NCI-H510A treated with DMSO at 0.1 percent for 48 hours (cell line): ENCODE measurements at regions not wholly inside any gene's neighbourhood (a gene's known extent, or its start where the extent isn't known, plus 50 kb on each side); places are given as distances from the start of the nearest gene placed in this dataset.
"Not testable (repeated sequence)": the region's sequence is repeated elsewhere in the genome, so short reads cannot be mapped to it uniquely, and the experiment has no call there.

Source experiments
- DNase-seq: peaks from one replicate; lab custom pipeline; 2025; lab: John Stamatoyannopoulos, UW

DNA sequence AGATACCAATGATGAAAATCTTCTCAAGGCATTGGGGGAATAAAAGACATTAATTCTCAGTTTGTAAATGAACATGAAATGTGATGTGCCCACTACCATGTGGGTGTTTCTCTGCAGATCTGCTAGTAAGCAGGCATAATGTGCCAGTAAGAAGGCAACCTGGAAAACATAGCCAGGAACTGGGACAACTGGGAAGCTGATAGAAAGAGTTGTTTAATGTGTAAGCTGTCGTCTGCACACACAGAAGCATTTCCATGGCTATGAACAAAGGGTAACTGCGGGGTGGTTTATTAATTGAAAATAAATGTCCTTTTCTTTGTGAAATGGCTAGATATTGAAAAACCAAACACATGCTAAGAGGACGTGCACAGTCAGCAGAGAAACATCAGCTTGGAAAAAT, 52.0 kb downstream of the ZC3H11B start:
- no peak for DNase-seq

DNA sequence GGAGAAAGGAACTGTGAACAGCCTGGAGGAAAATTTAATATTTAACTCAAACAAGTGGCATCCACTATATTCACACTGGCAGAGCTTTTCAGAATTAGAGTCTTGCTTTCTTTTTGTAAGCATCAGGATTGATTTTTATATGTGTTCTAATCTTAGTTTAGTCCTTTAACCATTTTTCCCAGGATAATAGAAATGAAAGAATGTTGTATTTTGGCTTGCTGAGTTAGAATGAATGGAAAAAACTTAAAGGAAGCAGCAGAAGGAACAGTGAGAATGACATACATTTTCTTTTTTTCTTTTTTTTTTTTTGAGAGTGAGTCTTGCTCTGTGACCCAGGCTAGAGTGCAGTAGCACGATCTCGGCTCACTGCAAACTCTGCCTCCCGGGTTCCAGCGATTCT, 53.0 kb downstream of the ZC3H11B start:
- DNase-seq: no peak

- no peak for DNase-seq
Observed at GRCh38 chr1:219555806-219556205, 57.1 kb downstream of the ZC3H11B start.

DNA sequence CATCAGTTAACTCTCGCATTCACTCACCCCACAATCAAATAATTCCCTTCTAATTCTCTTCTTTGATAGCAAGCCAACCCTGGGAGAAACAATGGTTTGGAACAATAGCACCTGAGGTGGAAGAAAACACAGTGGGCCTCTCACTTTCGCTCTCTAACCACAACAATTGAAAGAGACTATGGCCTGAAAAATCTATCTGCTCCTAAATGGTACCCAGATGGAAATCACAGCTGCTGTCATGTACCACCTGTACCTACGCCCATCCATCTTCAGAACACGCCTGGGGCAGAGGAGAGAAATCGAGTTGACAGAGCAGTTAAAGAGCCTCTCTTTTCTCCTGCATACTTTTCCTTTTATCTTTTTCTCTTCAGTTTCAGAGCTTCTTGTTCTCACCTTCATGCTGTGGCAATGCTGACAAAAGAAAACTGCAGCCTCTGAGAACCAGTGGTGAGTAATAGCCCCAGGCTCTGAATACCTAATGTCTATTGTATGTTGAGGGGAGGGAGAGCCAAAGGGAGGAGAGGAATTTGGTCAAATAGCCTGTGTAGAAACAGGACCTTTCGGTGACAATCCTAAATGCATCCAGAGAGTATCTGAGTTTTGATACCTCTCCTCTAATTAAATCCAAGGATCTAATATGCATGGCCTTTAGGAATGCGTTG, 57.7 kb downstream of the ZC3H11B start:
- no peak for DNase-seq

DNA sequence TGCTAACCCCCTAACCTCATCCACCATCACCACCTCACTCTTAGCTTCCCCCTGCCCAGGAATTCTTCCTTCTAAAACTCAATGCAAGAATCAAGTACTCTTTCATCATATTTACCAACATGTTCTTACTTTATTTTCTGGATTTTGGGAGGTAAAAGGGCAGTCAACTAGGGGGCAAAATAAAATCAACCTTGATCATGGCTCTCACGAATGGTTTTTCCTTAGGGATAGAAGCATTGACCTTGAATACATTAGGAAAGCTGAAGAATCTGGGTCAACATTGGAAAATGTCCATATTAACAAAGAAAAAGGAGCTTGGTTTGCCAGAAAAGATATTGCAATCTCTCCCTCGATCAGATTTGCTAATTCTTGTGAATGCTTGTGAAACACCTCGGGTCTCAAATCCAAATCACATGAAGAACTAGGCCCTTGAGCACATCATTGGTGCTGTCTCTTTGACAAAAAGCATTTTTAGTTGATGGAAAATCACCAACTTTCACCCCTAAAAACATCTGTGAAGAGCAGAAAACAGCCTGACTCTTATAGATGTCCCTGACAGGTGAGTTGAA, 58.9 kb downstream of the ZC3H11B start:
- no peak for DNase-seq

DNA sequence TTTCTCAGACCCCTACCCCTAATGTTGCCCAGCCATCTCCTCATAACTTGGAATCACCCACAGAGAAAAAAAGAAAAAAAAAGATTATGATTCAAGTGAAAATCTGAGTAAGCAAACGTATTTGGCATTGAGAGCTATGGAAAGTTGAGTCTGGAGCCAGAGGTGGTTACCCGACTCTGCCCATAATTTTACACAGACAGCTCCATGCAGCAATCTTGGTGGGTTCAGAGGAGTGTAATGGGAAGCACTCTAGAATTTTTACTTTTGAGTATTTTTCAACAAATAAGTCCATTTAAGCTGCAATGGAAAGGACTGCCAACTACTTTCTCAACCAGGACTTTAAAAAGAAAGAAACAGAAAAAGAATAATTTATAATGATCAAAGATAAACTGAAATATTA, 62.7 kb downstream of the ZC3H11B start:
- DNase-seq: no peak

- no peak for DNase-seq
Observed at GRCh38 chr1:219549215-219549614, 63.7 kb downstream of the ZC3H11B start.

GRCh38 chr1:219548386-219548785, 64.5 kb downstream of the ZC3H11B start:
- DNase-seq: no peak

GRCh38 chr1:219545756-219546155, 67.1 kb downstream of the ZC3H11B start:
- not testable (repeated sequence) for DNase-seq

DNA sequence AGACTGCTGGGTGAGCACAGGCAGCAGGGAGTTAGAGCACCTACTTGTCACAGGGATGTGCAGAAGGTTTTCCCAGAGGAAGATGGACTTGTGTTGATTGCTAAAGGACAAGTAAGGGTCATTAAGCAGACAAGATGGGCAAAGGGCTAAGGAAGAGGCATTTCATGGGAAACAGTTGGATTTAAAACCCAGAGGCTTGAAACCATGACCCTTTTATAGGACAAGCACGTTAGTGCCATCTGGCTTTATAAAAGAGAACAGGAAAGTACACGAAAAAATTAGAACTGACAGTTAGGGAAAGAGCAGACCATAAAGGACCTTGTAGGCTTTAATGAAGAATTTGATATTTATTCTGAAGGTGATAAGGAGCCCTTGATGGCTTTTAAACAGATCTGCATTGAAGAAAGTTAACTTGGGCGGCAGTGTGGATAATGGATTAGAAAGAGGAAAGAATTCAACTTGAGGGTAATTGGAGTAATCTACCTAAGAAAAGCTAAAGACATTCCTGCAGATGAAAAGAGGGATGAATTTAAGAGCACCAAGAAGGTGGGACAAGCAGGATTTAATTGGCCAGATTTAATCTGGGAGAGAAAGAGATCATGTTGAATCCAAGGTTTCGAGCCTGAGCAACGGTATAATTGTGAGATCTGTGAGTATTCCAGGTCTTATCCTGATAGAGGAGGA, 68.6 kb downstream of the ZC3H11B start:
- no peak for DNase-seq

DNA sequence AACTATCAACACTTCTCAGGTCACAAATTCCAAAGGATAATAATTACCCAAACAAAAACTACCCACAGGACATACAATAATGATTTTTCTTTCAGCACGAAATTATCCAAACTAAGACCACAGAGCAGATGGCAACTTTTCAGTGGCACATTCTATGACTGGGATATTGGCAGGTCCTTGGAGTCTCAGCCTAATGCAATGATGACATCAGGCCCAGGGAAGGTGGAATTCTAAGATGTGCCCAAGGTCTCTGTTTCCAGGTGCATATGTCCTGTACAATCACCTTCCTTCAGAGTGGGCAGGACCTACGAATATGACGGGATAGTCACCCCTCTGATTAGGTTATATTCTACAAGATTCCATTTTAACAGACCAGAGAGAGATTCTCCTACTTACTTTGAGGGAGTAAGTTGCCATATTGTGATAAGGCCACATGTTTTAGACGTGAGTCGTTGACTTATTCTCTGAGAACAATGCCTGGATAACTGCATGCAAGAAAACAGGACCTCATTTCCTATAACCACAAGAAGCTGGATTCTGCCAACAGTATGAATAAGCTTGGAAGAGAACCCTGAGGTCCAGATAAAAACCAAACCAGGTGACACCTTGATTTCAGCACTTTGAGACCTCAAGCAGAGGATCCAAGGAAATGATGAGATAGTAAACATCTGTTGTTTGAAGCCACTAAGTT, 69.9 kb downstream of the ZC3H11B start:
- DNase-seq: no peak

- DNase-seq: no peak
Observed at GRCh38 chr1:219541946-219542345, 71.0 kb downstream of the ZC3H11B start.

GRCh38 chr1:219539645-219540254, 73.2 kb downstream of the ZC3H11B start:
- no peak for DNase-seq

DNA sequence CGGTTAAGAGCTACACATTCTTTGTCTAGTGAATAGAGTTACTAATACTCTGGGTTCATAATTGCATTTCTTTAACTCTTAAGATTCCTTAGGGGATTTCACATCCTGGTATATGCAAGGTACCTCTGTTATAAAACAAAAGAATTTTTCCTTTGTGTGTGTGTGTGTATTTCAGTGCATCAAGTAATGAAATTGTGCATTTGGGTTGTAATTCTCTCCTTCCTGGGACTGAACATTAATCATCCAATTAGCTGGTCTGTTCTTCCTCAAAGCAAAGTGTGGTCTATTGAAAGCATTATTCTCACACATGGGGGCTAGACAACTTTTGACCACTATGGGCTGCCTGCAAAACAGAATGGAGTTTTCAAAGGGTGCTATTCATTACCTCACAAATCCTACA, 74.0 kb downstream of the ZC3H11B start:
- DNase-seq: no peak

DNA sequence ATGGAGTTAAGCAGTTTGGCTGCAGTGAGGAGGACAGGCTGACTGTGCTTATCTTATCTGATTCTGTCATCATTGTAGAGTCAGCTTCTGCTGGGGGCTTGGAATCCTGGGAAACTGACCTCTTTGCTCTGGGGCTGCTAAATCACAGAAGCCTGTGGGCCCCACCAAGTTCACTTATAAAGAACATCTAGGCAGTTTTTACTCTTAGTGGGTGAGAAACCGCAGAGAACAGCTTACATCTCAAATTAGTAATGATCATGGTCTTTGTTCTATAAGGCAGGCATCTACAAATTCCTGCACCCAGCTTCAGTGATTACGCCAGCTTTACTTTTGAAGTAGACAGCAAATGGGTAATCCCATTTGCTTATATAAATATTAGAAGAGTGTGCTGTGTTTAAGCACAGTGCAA, 75.7 kb downstream of the ZC3H11B start:
- no peak for DNase-seq

- DNase-seq: no peak
Observed at GRCh38 chr1:219536038-219536437, 76.9 kb downstream of the ZC3H11B start.

- DNase-seq: no peak
Observed at GRCh38 chr1:219534991-219535390, 77.9 kb downstream of the ZC3H11B start.

GRCh38 chr1:219533280-219533679, 79.6 kb downstream of the ZC3H11B start:
- no peak for DNase-seq

GRCh38 chr1:219529116-219529515, 83.8 kb downstream of the ZC3H11B start:
- DNase-seq: no peak

DNA sequence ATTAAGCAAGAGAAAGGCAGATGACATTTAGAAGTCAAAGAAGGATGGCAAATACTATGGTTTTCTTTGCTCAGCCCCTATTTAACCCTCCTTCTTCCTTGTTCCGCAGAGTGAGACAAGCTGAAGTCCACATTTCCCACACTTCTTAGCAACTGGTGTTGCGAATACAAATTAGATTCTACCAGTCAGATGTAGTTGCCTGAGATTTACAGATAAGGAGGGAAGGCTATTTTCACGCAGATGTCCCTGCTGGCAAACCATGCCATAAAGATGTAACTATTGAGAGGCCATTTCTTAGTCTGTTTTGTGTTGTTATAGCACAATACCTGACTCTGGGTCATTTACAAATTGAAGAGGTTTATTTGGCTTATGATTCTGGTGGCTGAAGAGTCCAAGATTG, 84.3 kb downstream of the ZC3H11B start:
- no peak for DNase-seq

DNA sequence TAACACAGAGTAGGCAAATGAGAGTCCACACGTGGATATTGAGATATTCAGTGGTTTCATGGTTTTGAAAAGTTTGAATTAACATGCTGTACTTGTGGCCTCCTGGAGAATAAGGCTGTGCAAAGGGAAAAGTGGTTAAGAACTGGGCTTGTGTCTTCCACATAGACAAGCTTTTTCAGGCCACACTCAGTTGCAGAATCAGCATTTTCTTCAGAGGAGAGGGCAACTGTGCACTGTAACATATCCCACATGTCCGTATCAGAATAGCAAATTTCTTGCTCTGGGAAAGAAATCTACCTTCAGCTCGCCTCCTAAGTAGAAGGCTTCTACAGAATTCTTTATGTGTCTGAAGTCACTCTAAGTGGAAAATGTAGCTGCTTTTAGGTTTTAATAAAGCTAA, 84.9 kb downstream of the ZC3H11B start:
- no peak for DNase-seq

DNA sequence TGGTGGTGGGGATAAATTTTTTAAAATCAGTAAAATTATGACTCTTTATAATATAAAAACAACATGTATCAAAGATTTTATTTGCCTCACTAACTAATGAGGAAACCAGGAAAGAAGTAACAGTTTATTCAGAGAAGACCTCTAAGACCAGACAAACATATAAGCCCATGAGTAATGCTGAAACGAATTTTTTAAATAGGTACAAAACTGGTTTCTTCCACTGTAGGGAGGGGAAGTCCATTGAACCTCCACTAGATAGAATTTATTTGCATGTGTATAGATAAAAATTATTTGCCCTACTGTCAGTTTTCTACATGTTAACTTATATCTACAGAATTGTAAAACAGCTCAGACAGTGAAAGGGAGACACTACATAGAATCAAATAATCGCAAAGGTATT, 86.8 kb downstream of the ZC3H11B start:
- no peak for DNase-seq

DNA sequence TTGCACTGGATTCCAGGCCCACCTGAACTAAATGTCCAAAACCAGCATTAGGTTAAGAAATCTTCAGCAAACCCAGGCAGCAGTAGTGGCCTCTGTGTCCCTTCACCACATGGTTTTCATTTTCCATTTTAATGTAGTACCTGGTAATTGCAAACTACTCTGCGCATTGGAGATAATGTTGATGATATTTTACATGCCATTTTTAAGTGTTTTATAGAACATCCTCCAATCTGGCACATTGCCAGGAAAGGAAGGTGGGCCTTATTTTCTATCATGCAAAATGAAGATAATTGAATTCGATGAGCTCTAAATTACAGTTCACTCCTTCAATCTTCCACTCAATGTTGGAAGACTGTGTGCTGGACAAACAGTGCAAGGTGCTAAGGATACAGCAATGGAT, 89.5 kb downstream of the ZC3H11B start:
- DNase-seq: no peak
